Stimulated activated CD4-positive, alpha-beta T cell treated with anti-CD3 and anti-CD28 coated beads, Interleukin-4, amount 100 ng/mL, for 4 hours (primary cell): ENCODE measurements at regions not wholly inside any gene's neighbourhood (a gene's known extent, or its start where the extent isn't known, plus 50 kb on each side); places are given as distances from the start of the nearest gene placed in this dataset.
"Not testable (repeated sequence)": the region's sequence is repeated elsewhere in the genome, so short reads cannot be mapped to it uniquely, and the experiment has no call there.

Experiments used
- DNase-seq, 2 experiments: peaks; one replicate each; pipeline ENCODE4 v3.0.0-alpha.2; 2020

DNA sequence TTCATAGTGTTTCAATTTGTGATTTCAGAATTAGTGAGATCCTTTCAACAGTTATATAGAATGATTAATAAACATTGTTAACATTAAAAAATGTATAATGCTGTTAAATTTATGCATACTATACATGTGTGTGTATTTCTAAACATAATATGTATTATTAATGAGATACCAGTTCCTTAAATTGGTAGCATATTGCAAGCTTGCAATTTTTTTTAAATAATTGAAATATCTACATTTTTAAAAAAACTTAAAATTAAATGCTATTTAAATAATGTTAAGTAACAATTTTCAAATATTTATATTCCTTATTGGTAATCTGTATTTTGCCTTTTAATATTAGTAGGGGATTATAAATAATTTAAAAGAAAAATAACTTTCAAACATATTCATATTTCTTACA lies 1479.5 kb upstream of the PCDH7 start:
- no peak for DNase-seq

DNA sequence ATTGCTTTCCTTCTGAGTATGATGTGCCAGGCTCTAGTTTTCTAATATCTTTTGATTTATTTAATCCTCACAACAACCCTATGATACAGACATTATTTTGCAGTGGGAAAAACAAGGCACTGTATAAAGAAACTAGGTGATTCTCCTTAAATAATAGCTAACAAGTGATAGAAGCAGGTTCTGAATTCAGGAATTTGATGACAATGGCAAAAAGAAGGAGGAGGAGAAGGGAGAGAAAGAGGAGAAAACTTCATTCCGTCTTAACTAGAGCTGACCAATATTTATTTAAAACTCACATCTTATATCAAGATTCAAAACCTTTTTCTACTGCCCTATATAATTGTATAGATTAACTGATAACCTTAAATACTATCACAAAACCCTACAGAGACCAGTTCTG lies 1477.1 kb upstream of the PCDH7 start:
- no peak for DNase-seq

DNA sequence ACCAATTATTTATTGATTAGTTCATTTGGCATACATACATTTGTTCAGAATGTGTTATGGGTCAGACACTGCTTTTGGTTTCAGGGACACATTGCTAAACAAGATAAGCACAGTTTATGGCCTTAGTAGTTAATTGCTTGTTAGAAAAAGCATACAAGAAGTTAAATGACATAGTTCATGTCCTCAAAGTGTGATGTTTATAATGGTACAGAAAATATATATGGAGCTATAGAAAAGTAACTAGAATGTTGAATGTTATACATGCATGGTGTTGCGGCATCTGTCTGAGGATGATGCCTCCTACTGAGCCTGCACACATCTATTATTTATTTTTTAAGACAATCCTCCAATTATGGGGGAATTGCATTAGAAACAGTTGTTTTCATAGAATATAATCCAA lies 1476.3 kb upstream of the PCDH7 start:
- DNase-seq = no peak

DNA sequence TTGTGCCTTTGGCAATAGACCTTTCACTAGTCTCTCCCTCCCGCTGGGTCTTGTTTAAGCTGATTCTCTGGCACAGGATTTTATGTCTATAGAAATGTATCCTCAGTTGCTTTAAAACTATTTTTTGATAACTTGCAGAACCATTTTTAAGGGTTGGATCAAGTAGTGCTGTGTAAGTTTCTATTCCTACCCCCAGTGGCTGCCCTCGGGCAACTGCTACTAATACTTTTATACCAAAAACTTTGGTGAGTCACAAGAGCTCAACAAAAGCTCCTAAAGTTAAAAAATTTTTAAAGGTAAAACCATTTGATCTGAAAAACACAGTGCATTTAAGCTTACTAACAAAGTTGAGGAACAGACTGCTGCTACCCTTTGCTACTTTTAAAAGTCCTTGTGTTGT lies 1460.6 kb upstream of the PCDH7 start:
- no peak for DNase-seq

DNA sequence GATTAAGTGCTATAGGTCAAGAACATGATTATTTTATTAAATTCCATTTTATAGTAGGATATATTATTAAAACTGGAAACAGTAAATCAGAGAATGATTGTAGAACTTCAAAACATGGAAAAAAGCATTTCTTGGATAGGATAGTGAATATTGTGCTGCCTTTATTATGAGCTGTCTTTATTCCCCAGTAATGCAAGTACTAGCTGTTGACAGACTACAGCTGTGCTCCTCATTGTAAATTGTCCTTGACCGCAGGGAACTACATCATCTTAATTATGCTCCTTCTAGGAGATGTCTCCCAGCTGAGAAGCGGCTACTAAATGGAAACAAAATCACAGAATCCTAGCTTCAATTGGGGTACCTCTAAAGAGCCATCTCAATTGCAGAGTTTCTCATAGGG lies 1457.2 kb upstream of the PCDH7 start:
- DNase-seq = no peak

DNA sequence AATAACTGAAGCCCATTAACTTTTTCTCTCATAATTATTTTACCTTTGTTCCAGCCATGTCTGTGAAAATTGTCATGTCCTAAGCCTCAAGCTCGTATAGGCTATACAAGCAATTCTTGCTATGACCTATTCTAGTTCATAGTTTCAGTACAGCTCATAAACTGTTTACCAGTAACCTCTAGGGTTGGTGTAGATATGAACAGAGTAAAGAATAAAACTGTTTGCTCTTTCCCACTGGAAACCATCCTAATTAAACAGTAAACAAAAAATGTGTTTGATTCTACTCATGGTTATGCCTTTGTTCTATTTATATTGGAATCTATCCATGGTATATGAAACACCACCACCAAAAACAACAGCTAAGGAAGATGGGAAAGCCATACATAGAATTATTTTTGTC lies 1444.0 kb upstream of the PCDH7 start:
- DNase-seq = no peak

DNA sequence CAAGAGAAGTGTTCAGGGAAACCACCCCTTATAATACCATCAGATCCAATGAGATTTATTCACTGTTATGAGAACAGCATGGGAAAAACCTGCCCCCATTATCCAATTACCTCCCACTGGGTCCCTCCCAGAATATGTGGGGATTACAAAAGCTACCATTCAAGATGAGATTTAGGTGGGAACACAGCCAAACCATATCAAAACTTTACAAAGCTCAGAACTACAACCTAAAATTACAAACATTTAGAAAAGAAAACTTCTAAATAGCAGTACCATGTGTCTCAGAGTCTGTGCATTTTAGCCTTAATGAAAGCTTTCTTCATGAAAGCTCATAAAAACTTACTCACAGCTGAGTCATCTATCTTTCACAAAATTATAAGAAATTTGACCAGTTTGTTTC lies 1442.8 kb upstream of the PCDH7 start:
- DNase-seq = no peak

DNA sequence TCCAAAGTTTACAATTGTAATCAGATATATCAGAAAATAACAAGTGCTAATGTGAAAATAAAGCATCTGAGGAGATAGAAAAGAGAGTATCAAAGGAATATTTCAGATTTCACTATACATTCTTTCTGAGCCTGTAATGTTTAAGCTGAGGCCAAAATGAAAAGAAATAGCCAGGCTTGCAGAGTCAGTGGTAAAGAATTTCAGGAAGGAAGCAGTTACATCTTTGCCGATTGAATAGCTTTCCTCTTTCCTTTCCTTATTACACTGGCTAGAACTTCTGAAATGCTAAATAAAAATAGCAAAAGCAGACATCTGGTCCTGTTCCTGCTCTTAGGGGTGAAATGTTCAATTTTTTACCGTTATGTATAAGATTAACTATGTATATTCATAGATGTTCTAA lies 1441.6 kb upstream of the PCDH7 start:
- DNase-seq = no peak

DNA sequence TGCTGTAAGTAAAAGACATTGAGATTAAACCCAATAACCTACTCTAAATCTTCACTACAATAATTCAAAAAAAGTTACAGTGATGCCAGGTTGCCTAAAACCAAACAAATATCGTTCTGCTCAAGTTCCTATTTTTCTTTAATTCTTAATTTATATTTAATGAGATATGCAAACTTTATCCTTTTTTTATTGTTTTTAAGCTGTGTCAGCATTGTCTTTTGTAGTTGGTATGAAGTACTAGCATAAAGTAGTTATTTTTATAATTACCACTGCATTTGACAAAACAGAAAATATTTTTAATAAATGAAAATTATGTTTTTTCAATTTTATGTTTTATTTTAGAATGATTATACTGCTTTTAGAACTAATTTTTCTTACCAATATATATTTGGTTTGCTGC lies 1431.1 kb upstream of the PCDH7 start:
- no peak for DNase-seq

DNA sequence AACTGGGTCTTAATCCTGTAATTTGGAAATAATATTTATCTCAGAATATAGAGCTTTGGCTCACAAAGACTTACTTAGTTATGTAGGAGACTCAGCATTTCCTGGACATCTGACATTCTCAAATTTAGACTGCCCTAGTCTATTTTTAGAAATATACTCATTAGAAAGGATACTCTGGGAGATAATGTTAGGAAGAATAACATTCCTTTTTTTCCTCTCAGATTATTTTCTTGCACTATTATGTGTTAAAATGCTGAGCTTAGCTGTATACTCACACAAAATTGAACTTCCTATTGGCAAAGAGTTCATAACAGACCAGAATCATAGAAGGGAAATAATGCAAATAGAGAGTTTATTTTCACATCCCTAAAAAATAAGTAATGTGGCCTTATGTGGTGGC lies 1424.9 kb upstream of the PCDH7 start:
- no peak for DNase-seq

DNA sequence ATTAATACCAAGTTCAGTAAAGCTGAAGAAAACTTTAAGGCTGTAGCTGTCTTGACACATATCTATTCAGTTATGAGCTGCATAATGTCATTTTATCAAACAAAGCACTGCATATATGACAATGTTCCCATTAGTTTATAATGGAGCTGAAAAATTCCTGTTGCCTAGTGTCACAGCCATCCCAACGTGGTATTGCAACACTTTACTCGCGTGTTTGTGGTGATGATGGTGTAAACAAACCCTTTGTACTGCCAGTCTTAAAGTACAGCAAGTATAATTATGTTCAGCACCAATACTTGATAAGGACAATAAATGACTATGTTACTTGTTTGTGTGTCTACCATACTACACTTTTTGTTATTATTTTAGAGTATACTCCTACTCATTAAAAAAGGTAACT lies 1415.6 kb upstream of the PCDH7 start:
- DNase-seq = no peak

DNA sequence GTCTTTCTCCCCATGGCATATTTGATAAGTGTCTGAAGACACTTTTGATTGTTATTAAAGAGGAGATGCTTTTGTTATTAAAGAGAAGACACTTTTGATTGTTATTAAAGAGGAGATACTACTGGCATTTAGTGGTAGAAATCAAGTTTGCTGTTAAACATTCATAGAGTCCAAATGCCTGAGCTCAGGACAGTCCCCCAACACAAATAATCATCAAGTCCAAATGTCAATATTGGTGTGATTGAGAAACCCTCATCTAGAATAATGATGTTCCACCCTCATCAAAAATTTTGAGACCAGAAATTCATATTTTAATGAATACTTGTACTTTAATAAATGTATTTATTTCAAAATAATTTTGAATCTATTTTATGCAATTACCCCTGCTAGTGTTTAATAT lies 1412.9 kb upstream of the PCDH7 start:
- DNase-seq = no peak

DNA sequence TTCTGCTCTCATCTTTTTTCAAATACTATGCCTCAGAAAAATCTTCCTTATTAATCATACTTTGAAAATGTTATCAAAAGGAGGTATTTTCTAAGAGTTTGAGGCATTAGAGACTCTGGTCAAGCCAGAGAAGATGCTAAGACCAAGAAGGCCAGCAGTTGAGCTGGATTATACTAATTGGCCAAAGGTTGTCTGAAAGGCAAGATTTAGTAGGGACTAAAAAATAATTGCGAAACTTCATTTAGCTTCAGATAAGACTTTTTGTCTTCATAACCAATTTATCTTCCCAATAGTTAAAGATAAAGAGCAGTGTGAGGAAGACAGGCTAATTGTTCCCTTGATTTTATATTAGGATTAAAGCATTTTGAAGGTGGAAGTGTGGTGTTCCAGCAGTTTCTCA lies 1412.4 kb upstream of the PCDH7 start:
- DNase-seq = no peak

DNA sequence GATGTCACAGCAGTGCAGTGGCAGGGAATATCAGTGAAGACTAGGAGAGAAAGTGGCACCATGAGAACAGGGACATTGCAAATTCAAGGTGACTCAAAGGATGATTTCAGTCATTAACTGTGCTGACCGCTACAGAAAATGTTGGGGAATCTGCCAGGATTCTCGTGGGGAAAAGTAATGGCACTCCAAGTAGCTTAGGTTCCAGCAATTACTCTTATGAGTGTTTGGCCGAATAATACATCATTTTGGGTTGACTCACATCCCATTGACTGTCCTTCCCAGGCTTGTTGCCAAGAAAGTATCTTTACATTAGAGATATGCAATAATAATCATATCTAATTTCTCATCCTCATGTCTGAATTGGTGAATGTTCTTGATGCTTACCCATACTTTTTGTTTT lies 1411.1 kb upstream of the PCDH7 start:
- DNase-seq = no peak

DNA sequence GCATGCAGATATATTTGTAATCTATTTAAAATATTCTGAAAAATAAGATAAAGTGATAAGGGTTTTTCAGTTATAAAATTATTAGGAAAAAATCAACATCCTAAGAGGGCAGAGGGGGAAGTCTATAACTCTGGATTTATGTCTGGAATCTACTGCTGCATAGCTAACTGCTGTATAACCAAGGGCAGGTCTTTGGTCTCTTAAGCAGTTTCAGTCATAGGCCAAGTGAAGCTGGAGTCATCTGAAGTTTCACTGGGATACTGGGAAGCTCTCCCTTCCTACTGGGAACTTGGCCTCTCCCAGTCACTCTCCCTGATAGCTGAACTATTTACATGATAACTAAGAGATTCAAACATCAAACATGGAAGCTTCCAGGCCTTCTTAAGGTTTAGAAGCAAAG lies 1409.9 kb upstream of the PCDH7 start:
- DNase-seq = no peak

DNA sequence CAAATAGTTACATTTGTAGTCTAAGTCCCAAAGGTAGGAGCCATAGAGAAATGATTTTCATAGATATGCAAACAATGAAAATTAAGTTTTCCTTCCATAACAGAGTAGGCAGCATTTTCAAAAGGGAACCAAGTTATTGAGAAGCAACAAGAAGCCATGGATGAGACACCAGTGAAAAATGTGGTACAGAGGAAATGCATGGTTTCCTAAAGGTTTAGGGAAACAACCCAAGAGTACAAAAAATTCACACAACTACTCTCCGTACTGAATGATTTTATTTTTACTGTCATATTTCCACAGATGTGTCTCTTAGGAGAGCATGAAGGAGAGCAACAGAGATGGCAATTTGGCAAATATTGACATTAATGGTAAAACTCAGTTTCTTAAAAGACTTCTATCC lies 1408.9 kb upstream of the PCDH7 start:
- no peak for DNase-seq

DNA sequence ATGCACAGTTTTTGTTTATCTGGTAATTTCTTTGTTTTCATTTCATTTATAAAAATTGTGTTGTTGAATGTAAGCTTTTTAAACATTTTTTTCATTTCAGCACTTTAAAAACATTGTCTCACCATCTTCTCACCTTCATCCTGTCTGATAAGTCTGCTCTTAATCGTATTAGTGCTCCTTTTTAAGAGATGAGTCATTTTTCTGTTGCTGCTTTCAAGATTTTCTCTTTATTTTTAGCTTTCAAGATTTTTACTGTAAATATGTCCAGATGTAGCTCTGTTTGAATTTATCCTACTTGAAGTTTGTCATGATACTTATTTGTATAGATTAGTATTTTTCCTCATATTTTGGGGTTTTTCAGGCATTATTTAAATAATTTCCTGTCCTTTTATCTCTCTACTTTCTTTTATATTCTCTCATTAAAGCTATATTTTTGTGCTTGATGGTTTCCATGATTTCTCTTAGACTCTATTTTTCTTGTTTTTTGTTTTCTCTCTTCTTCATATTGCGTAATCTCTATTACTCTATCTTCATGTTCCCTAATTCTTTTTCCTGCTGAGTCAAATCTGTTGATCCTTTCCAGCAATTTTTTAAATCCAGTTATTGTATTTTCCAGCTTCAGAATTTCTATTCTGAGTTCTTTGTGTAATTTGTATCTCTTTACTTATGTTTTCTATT lies 1400.4 kb upstream of the PCDH7 start:
- DNase-seq = no peak

DNA sequence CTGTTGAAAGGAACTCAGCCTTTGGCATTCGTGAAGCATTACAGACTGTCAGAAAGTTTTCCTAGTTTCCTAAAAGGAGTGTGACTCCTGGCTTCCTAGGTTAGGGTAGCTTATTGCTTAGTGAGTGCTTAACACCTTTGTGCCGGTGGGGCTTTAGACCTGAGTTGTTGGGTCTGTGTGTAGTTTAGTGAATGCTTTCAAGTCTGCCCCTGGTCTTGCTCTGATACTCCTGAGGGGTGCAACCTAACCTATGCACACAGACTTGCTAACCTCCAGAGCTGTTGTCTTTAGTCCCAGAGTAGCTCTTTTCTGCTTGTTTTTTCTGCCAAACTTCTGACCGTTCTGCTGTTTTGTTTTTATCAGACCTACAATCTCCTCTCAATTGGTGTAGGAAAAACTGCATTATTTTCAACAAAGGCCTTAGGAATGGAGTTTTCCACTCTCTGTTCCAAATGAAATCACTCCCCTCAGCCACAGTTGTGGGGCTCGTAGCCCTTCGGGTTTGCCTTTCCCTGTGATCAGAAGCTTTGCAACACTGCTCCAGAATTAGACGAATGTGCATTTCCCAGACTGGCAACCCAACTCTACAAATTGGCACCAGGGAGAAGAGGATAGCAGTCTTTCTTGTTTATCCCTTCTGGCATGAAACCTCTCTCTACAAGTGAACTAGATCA lies 1399.1 kb upstream of the PCDH7 start:
- DNase-seq = no peak

DNA sequence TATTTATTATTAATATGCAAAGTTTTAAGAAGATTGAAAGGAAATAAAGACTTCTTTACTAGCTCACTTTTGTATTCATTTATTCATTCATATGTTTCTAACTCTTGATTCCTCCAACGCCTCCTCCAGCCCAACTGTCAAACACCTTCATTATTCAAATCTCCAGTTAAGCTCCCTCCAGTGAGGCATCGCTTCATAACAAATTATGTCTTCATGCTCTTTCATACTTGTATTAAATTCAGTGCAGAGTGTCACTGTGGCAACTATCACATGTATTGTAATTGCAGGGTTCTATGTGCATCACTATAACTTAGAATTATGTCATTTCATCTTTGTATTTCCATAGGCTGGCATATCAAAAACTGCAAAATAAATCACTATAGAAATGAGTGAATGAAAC lies 1394.2 kb upstream of the PCDH7 start:
- DNase-seq = no peak

DNA sequence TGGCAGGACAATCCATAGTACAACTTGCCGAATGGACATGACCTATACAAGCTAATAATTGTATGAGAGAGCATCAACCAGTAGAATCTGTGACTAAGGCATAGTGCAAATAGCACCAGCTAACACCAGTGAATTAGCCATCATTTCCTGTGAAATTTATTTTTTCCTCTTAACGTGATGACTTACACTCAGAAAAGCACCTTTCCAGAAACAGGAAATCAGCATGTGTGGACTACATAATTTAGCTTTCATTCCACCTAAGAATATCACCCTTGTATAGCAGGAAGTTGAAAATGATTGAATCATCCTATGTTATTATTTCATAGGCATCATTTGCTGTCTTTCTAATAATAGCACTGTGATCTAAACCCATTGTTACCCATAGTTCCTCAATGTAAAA lies 1393.4 kb upstream of the PCDH7 start:
- no peak for DNase-seq

DNA sequence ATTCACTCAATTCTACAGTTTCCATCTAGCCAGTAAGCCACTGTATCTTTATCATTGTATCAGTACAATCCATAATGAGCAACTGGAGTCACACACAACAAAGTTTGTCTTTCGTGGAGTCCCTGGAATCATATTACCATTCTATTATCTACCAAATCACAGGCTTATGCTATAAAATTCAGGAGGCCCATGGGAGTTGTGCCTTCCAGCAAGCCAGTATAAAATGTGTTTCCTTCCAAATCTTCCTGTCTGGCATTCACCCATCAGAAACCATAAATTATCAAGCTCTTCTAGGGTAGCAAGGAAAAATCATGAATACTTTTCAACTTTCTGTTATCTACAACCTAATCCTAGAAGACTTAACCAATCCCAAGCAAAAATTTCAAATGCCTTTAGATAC lies 1383.3 kb upstream of the PCDH7 start:
- no peak for DNase-seq

DNA sequence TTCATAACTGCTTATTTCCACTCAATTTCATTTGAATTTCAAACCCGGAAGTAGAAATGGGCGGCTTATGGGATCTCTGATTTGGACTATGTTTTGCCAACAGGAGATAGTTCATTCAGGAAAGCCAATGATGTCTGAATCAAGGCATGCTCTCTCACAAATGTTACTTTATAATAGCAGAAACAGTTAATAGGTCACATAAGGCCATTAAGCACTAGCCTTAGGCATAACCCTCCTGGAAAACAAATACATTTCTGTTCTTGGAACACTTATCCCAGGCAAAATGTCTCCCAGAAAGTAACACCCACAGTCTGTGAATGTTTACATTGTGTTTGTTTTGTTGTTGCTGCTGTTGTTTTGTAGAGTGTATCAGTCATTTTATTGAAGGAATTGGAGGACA lies 1347.2 kb upstream of the PCDH7 start:
- no peak for DNase-seq

DNA sequence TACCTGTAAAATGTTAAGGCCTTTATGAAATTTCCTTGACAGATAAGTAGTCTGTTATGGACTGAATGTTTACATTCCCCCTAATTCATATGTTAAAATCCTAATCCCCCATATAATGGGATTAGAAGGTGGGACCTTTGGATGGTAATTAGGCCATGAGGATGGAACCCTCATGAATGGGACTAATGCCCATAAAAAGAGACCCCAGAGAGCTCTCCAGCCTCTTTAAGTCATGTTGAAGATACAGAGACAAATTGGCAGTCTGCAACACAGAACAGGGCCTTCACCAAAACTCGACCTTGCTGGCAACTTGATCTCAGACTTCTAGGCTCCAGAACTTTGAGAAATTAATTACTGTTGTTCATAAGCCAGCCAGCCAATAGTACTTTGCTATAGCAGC lies 1344.5 kb upstream of the PCDH7 start:
- no peak for DNase-seq

DNA sequence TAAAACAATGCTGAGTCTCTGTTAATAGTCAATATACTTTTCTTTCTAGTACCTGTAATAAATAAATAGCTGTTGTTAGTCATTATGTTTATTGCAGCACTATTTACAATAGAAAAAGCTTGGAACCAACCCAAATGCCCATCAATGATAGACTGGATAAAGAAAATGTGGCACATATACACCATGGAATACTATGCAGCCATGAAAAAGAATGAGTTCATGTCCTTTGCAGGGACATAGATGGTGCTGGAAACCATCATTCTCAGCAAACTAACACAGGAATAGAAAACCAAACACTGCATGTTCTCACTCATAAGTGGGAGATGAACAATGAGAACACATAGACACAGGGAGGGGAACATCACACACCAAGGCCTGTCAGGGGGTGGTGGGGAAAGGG lies 1341.9 kb upstream of the PCDH7 start:
- DNase-seq = not testable (repeated sequence)

DNA sequence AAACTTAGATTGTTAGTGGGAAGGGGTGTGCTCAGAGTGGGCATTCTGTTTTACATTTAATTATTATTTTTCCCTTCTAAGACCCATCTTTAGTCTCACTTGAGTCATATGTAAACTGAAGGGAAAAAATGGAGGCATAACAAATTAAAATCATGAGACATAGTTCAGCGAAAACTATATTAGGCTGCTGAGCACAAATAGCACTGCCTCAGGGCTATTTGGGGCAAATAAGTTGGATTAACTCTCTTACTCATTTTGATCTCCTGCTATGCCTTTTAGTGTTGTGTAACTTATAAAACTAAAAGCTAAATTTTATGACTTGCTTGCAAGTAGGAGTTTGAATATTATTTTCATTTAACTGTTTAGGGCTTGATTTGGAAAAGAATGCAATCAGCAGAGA lies 1329.2 kb upstream of the PCDH7 start:
- no peak for DNase-seq
